GM12878 (cell line): ENCODE measurements at regions not wholly inside any gene's neighbourhood (a gene's known extent, or its start where the extent isn't known, plus 50 kb on each side); places are given as distances from the start of the nearest gene placed in this dataset.

Source experiments
- ATAC-seq: fragments of 200-7000 bp; cut with Tn5 transposase; 3 replicates; pipeline ENCODE4 v1.9.1; 2020; ENCODE audit warnings: mild to moderate bottlenecking, moderate library complexity
- BruUV-seq: library from RNA; stranded (reverse); fragments of 400-500 nt; replicated peaks from 2 replicates; lab custom pipeline; 2021; lab: Mats Ljungman, UMichigan
- CTCF ChIA-PET: fragments of 300-600 bp; sonication (Branson Sonifier 250); formaldehyde crosslinking; extraction: SDS; loops from one replicate; lab custom pipeline; 2021; ENCODE audit warnings: inconsistent platforms; lab: Yijun Ruan, JAX
- POLR2A ChIA-PET: fragments of 350-600 bp; formaldehyde crosslinking; extraction: SDS; loops from one replicate; lab custom pipeline; 2021; ENCODE audit warnings: inconsistent platforms; lab: Charles Lee
- RAD21 ChIA-PET: fragments of 300-600 bp; sonication (Branson Sonifier 250); formaldehyde crosslinking; loops from one replicate; lab custom pipeline; 2023; ENCODE audit warnings: antibody characterized with exemption; ENCODE audit not compliant: unreplicated experiment; lab: Charles Lee
- SMC1A ChIA-PET: fragments of 300-600 bp; sonication (Branson Sonifier 250); formaldehyde crosslinking; loops from one replicate; lab custom pipeline; 2023; ENCODE audit not compliant: unreplicated experiment, uncharacterized antibody; lab: Charles Lee
- DNase-seq: peaks from one replicate; pipeline ENCODE4 v3.0.0-alpha.2; 2011; ENCODE audit warnings: low read depth, low spot score
- FAIRE-seq: peaks from 3 replicates; lab custom pipeline; 2011; peaks lifted over from hg19 to GRCh38; lab: Jason Lieb, UNC
- H2AFZ ChIP-seq: 2 replicates; pipeline ENCODE4 v1.6.0; 2011; ENCODE audit warnings: low read depth, low read length, control low read depth; ENCODE audit not compliant: control insufficient read depth
- H3K27ac ChIP-seq: 2 replicates; pipeline ENCODE4 v1.5.1; 2011; ENCODE audit warnings: control low read depth; ENCODE audit not compliant: control insufficient read depth, insufficient read depth
- H3K27me3 ChIP-seq, 2 experiments: replicated peaks in 1 of 2; 2 replicates each; pipeline versions ENCODE4 v1.6.0 to v1.6.1; 2011; ENCODE audit warnings: low read length in 1 of 2; ENCODE audit not compliant: control insufficient read depth in 2 of 2, insufficient read depth in 2 of 2
- H3K36me3 ChIP-seq, 2 experiments: 2 replicates each; pipeline ENCODE4 v1.5.1; 2011; ENCODE audit warnings: low read length in 1 of 2; ENCODE audit not compliant: control insufficient read depth in 2 of 2, insufficient read depth in 2 of 2
- H3K4me1 ChIP-seq: 2 replicates; pipeline ENCODE4 v1.6.1; 2011; ENCODE audit warnings: mild to moderate bottlenecking, low read length, moderate library complexity, mixed read lengths; ENCODE audit not compliant: control insufficient read depth, insufficient read depth
- H3K4me2 ChIP-seq: 2 replicates; pipeline ENCODE4 v1.6.0; 2011; ENCODE audit warnings: control low read depth; ENCODE audit not compliant: control insufficient read depth, insufficient read depth
- H3K4me3 ChIP-seq: fragments of 200-600 bp; sonication (generic); 2 replicates; pipeline ENCODE4 v1.5.1; 2016
- H3K79me2 ChIP-seq: 2 replicates; pipeline ENCODE4 v1.6.0; 2011; ENCODE audit warnings: low read length; ENCODE audit not compliant: control insufficient read depth, insufficient read depth
- H3K9ac ChIP-seq: 2 replicates; pipeline ENCODE4 v1.8.0; 2011; ENCODE audit warnings: low read length, control low read depth, mixed read lengths; ENCODE audit not compliant: control insufficient read depth, insufficient read depth
- H3K9me3 ChIP-seq: replicated peaks from 3 replicates; pipeline ENCODE4 v1.5.1; 2011; ENCODE audit warnings: mild to moderate bottlenecking, low read length; ENCODE audit not compliant: control insufficient read depth, insufficient read depth
- H4K20me1 ChIP-seq: 2 replicates; pipeline ENCODE4 v1.6.0; 2011; ENCODE audit not compliant: control insufficient read depth, insufficient read depth
- CEBPB ChIP-seq, 2 experiments: fragments of 150-350 bp in 1 of 2; IDR thresholded peaks; 2 replicates each; pipeline ENCODE4 v1.6.1; 2012 to 2014; ENCODE audit warnings: low read depth in 2 of 2, low read length in 2 of 2, borderline replicate concordance in 1 of 2, inconsistent platforms in 1 of 2
- EP300 ChIP-seq, 2 experiments: fragments of 150-350 bp in 1 of 2; IDR thresholded peaks; 2 replicates each; pipeline ENCODE4 v1.6.1; 2011 to 2012; ENCODE audit warnings: low read depth in 2 of 2, low read length in 2 of 2, borderline replicate concordance in 1 of 2, improper control_type of control experiment in 1 of 2, inconsistent platforms in 1 of 2; ENCODE audit not compliant: control insufficient read depth in 1 of 2
- HSF1 ChIP-seq: fragments of 150-350 bp; IDR thresholded peaks from 2 replicates; pipeline ENCODE4 v1.6.1; 2014; ENCODE audit warnings: mild to moderate bottlenecking, low read depth, low read length
- JUNB ChIP-seq: IDR thresholded peaks from 2 replicates; pipeline ENCODE4 v1.6.1; 2016; ENCODE audit warnings: antibody characterized with exemption, mild to moderate bottlenecking
- LARP7 ChIP-seq: fragments of 450-650 bp; IDR thresholded peaks from 2 replicates; pipeline ENCODE4 v1.6.1; 2017; ENCODE audit warnings: mild to moderate bottlenecking
- NFYB ChIP-seq: IDR thresholded peaks from 2 replicates; pipeline ENCODE4 v1.6.1; 2011; ENCODE audit warnings: low read depth, mild to moderate bottlenecking, low read length, improper control_type of control experiment, moderate library complexity; ENCODE audit not compliant: insufficient read depth
- PKNOX1 ChIP-seq: fragments of 450-650 bp; IDR thresholded peaks from 2 replicates; pipeline ENCODE4 v1.6.1; 2016; ENCODE audit warnings: mild to moderate bottlenecking
- RAD21 ChIP-seq: IDR thresholded peaks from 2 replicates; pipeline ENCODE4 v1.6.1; 2011; ENCODE audit warnings: mild to moderate bottlenecking, low read depth, low read length, moderate library complexity; ENCODE audit not compliant: insufficient read depth
- RBBP5 ChIP-seq: fragments of 200-600 bp; sonication (generic); conservative IDR thresholded peaks from 2 replicates; pipeline ENCODE4 v1.6.1; 2016
- SIN3A ChIP-seq: IDR thresholded peaks from 2 replicates; pipeline ENCODE4 v1.6.1; 2012; ENCODE audit warnings: low read depth, low read length, improper control_type of control experiment
- SPI1 ChIP-seq: IDR thresholded peaks from 2 replicates; pipeline ENCODE4 v1.6.1; 2011; ENCODE audit warnings: low read depth, mild to moderate bottlenecking, low read length, moderate library complexity, borderline replicate concordance; ENCODE audit not compliant: insufficient read depth
- ZBTB33 ChIP-seq: fragments of 450-650 bp; IDR thresholded peaks from 2 replicates; pipeline ENCODE4 v1.6.1; 2017; ENCODE audit warnings: mild to moderate bottlenecking
- ZNF24 ChIP-seq: fragments of 450-650 bp; IDR thresholded peaks from 2 replicates; pipeline ENCODE4 v1.6.1; 2017; ENCODE audit warnings: antibody characterized with exemption, mild to moderate bottlenecking
- WGBS: methylation state at CpG from one replicate; pipeline ENCODE4 v1.1.6; 2016; ENCODE audit warnings: low lambda C conversion rate; ENCODE audit not compliant: insufficient replicate concordance, insufficient coverage; ENCODE audit errors: missing lambda C conversion rate; 5-methylcytosine and 5-hydroxymethylcytosine counted together
- in situ Hi-C: fragments of 300-500 bp; cut with MboI; formaldehyde crosslinking; loops from 9 replicates; pipeline ENCODE4 v1.14.3; 2018; ENCODE audit warnings: mixed read lengths
- intact Hi-C: fragments of 100-400 bp; cut with micrococcal nuclease; formaldehyde crosslinking; loops from one replicate; pipeline ENCODE4 v1.14.2; 2022; ENCODE audit not compliant: unreplicated experiment
- TF ChIP-seq, protein P1 (sequence below): fragments of 450-650 bp; IDR thresholded peaks from 2 replicates; pipeline ENCODE4 v1.6.1; 2018; ENCODE audit warnings: borderline replicate concordance, mild to moderate bottlenecking; ENCODE audit not compliant: partially characterized antibody
- TF ChIP-seq, protein P2 (sequence below), 3 experiments: IDR thresholded peaks in 2 of 3; conservative IDR thresholded peaks in 1 of 3; 2 replicates each; pipeline ENCODE4 v1.5.1; 2011; ENCODE audit warnings: low read depth in 3 of 3, low read length in 3 of 3, mild to moderate bottlenecking in 3 of 3, control low read depth in 2 of 3, moderate library complexity in 2 of 3, inconsistent platforms in 1 of 3, mixed read lengths in 1 of 3; ENCODE audit not compliant: control insufficient read depth in 2 of 3, insufficient read depth in 1 of 3; ENCODE audit errors: extremely low read depth in 1 of 3

- CTCF ChIA-PET = no interaction called here
- H3K36me3 ChIP-seq = no peaks in the 10 kb centered on the region
- intact Hi-C loops = no loop called here
- no peak for ATAC-seq
- no peaks in the 10 kb centered on the region for H3K27me3 ChIP-seq
- no peak overlapping the region for H3K4me3 ChIP-seq
- H3K27ac ChIP-seq = no peak overlapping the region
- TF ChIP-seq JUNB (no peak), ZBTB33 (no peak), NFYB (no peak), SIN3A (no peak), LARP7 (no peak), PKNOX1 (no peak), CEBPB (IDR thresholded peaks at IDR 0.05; ENCODE audit: borderline replicate concordance in 1 of 2, low read depth in 2 of 2, low read length in 2 of 2) (no peak), RAD21 (no peak), RBBP5 (no peak), SPI1 (no peak), EP300 (IDR thresholded peaks at IDR 0.05; ENCODE audit: borderline replicate concordance in 1 of 2, control insufficient read depth in 1 of 2, low read depth in 2 of 2, low read length in 2 of 2) (no peak), ZNF24 (no peak), HSF1 (no peak)
- TF ChIP-seq, protein P1, sequence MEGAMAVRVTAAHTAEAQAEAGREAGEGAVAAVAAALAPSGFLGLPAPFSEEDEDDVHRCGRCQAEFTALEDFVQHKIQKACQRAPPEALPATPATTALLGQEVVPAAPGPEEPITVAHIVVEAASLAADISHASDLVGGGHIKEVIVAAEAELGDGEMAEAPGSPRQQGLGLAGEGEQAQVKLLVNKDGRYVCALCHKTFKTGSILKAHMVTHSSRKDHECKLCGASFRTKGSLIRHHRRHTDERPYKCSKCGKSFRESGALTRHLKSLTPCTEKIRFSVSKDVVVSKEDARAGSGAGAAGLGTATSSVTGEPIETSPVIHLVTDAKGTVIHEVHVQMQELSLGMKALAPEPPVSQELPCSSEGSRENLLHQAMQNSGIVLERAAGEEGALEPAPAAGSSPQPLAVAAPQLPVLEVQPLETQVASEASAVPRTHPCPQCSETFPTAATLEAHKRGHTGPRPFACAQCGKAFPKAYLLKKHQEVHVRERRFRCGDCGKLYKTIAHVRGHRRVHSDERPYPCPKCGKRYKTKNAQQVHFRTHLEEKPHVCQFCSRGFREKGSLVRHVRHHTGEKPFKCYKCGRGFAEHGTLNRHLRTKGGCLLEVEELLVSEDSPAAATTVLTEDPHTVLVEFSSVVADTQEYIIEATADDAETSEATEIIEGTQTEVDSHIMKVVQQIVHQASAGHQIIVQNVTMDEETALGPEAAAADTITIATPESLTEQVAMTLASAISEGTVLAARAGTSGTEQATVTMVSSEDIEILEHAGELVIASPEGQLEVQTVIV = no peak
- TF ChIP-seq, protein P2, sequence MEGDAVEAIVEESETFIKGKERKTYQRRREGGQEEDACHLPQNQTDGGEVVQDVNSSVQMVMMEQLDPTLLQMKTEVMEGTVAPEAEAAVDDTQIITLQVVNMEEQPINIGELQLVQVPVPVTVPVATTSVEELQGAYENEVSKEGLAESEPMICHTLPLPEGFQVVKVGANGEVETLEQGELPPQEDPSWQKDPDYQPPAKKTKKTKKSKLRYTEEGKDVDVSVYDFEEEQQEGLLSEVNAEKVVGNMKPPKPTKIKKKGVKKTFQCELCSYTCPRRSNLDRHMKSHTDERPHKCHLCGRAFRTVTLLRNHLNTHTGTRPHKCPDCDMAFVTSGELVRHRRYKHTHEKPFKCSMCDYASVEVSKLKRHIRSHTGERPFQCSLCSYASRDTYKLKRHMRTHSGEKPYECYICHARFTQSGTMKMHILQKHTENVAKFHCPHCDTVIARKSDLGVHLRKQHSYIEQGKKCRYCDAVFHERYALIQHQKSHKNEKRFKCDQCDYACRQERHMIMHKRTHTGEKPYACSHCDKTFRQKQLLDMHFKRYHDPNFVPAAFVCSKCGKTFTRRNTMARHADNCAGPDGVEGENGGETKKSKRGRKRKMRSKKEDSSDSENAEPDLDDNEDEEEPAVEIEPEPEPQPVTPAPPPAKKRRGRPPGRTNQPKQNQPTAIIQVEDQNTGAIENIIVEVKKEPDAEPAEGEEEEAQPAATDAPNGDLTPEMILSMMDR (IDR thresholded peaks at IDR 0.05 in 2 of 3, conservative IDR thresholded peaks at IDR 0.05 in 1 of 3; ENCODE audit: control insufficient read depth in 2 of 3, extremely low read depth in 1 of 3, insufficient read depth in 1 of 3, low read depth in 3 of 3, low read length in 3 of 3) = no peak
- TF ChIP-seq, all 136 proteins: peak for 0
- in situ Hi-C loops = no loop called here
- BruUV-seq = no TSS peak
- ChIA-PET RAD21 (no interaction called here), POLR2A (no interaction called here), SMC1A (no interaction called here)
- H3K79me2 ChIP-seq = no peaks in the 10 kb centered on the region
- no peak overlapping the region for H3K4me2 ChIP-seq
- H4K20me1 ChIP-seq = no peaks in the 10 kb centered on the region
- no peak for FAIRE-seq
- 17% methylated on average over 4 of the region's 4 CpGs for WGBS
- no peak overlapping the region for H2AFZ ChIP-seq
- no peaks in the 10 kb centered on the region for H3K9me3 ChIP-seq
- no peak for DNase-seq
- no peak overlapping the region for H3K9ac ChIP-seq
- no peaks in the 10 kb centered on the region for H3K4me1 ChIP-seq
These were observed 524.2 kb upstream of the NBEA start for GRCh38 chr13:34417896-34418295.
